ENCODE measurements at regions not wholly inside any gene's neighbourhood (a gene's known extent, or its start where the extent isn't known, plus 50 kb on each side); places are given as distances from the start of the nearest gene placed in this dataset.

DNA sequence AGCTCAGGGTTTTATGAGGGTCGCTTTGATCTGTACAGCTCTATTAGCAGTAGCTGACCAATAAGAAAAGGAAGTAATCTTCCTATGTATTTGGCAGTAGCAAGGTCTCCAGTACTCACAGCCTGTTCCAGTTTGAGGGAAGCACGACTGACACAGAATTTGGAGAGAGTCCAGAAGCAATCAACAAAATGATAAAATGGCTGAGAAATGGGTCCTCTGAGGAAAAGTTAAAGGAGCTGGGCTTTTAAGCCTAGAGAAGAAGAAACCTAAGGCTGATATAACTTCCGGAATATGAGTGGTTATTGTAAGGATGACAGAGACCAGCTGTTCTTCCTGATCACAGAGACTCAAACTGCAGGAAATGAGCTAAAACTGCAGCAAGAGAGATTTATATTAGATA, 382.8 kb downstream of the GPD2 start:
- TF ChIP-seq CTCF (IDR thresholded peaks at IDR 0.05; ENCODE audit: low read depth, low read length): no peak
- no peak for DNase-seq (ENCODE audit: extremely low read depth, low read depth)

GRCh38 chr2:156826341-156826933, 390.3 kb downstream of the GPD2 start:
- no peak for TF ChIP-seq CTCF (IDR thresholded peaks at IDR 0.05; ENCODE audit: low read depth, low read length)
- DNase-seq (ENCODE audit: extremely low read depth, low read depth): no peak

GRCh38 chr2:156834431-156834830, 398.3 kb downstream of the GPD2 start:
- no peak for TF ChIP-seq CTCF (IDR thresholded peaks at IDR 0.05; ENCODE audit: low read depth, low read length)
- no peak for DNase-seq (ENCODE audit: extremely low read depth, low read depth)

DNA sequence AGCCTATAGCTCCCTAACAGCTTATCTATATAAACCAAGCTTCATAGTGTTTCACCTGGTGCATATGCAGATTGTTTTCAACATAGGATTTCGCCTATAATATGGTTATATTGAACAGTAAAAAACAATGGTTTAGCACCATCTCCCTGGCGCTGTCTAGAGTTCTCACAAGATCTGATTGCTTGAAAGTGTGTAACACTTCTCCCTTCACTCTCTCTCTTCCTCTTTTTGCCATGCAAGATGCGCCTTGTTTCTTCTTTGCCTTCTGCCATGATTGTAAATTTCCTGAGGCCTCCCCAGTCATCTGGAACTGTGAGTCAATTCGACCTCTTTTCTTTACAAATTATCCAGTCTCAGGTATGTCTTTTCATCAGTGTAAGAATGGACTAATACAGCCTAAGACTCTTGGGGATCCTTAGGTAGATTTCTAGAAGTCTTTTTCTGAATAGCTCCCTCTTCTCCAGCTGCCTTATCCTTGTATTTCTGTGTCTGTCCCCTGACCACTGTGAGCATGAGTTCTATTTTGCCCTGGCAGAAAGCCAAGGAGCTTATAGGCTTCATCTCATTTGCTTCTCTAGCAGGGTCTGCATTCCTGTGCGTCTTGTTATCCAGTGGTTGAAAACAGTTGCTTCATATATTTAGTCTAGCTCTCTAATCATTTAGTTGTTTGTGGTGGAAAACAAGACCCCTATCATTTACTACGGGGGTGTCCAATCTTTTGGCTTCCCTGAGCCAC, 401.6 kb downstream of the GPD2 start:
- DNase-seq (ENCODE audit: extremely low read depth, low read depth): no peak
- TF ChIP-seq CTCF (IDR thresholded peaks at IDR 0.05; ENCODE audit: low read depth, low read length): no peak

GRCh38 chr2:156841321-156841720, 405.1 kb downstream of the GPD2 start:
- TF ChIP-seq CTCF (IDR thresholded peaks at IDR 0.05; ENCODE audit: low read depth, low read length): no peak
- DNase-seq (ENCODE audit: extremely low read depth, low read depth): no peak

DNA sequence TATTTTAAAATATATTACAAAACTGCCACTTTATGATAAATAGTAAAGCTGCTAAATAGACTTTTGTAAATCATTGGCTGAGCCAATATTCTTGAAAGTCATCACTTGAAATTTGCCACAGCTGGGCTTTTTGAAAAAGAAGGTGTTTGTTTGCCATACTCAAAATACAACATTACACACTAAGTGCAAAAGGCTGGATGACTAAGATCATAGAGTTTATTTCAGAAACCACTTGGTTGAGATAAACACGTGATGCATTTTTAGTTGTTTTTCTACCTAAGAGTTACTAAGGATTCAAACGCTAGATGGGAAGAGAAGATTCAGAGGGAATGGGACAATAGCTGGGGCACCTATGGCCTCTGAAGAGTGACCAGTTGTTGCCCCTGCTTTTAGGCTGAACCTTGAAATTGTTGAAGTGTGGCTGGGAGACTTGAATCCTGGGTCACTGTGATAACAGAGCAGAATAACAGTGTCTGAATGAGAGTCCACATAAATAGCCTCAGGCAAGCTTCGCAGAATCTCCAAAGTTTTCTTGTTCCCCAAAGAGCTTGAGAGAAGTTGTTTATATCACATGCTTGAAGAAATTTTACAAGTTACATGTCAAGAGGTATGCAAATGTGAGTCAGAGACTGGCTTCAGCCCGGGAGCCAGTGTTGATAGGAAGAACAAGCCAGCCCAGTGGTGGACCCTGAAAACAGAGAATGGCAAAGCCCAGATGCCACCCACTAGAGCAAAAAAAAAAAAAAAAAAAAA, 409.8 kb downstream of the GPD2 start:
- no peak for TF ChIP-seq CTCF (IDR thresholded peaks at IDR 0.05; ENCODE audit: low read depth, low read length)

DNA sequence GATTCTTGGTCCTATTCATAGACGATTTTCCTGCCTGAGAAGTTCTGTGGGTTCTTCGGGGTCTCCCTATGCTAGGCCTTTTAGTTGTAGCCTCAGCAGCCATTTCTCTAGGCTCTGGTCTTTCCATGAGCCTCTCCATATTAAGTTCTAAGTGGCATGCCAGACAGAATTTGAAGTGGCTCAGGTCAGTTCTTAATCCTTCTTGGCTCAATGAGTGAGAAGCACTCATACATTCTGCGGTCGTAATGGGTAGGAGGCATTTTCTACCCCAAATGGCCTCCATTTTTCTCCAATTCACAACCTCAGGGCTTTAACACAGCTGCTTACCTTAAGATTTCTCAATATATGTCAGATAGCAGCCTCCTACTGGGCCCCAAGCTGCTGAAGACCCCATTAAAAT, 405.3 kb upstream of the GALNT5 start:
- no peak for DNase-seq (ENCODE audit: extremely low read depth, low read depth)
- TF ChIP-seq CTCF (IDR thresholded peaks at IDR 0.05; ENCODE audit: low read depth, low read length): no peak

More for the DNA sequence above, 409.8 kb downstream of the GPD2 start:
- DNase-seq (ENCODE audit: extremely low read depth, low read depth): no peak

Data from AG09319 (cell line).